Activated CD4-positive, alpha-beta T cell treated with anti-CD3 and anti-CD28 coated beads, Interleukin-2, amount 10 ng/mL, durations not matched to agents 24 days and 14 days (primary cell): ENCODE measurements at regions not wholly inside any gene's neighbourhood (a gene's known extent, or its start where the extent isn't known, plus 50 kb on each side); places are given as distances from the start of the nearest gene placed in this dataset.

Experiments
- DNase-seq: peaks from one replicate; pipeline ENCODE4 v3.0.0; 2022
- H3K27ac Mint-ChIP-seq: one replicate; pipeline ENCODE4 v1.8.0; 2022; ENCODE audit warnings: mild to moderate bottlenecking, mixed read lengths
- H3K27me3 Mint-ChIP-seq: one replicate; pipeline ENCODE4 v1.8.0; 2022; ENCODE audit warnings: mixed read lengths
- H3K36me3 Mint-ChIP-seq: one replicate; pipeline ENCODE4 v1.8.0; 2022; ENCODE audit warnings: low read depth, mild to moderate bottlenecking, mixed read lengths
- H3K4me1 Mint-ChIP-seq: one replicate; pipeline ENCODE4 v1.8.0; 2021; ENCODE audit warnings: mixed read lengths
- H3K4me3 Mint-ChIP-seq: one replicate; pipeline ENCODE4 v1.8.0; 2022; ENCODE audit warnings: mild to moderate bottlenecking, moderate library complexity, mixed read lengths
- H3K9me3 Mint-ChIP-seq: one replicate; pipeline ENCODE4 v1.8.0; 2021; ENCODE audit warnings: mixed read lengths
- intact Hi-C: fragments of 100-400 bp; cut with micrococcal nuclease; formaldehyde crosslinking; loops from one replicate; pipeline ENCODE4 v1.15.1; 2023

DNA sequence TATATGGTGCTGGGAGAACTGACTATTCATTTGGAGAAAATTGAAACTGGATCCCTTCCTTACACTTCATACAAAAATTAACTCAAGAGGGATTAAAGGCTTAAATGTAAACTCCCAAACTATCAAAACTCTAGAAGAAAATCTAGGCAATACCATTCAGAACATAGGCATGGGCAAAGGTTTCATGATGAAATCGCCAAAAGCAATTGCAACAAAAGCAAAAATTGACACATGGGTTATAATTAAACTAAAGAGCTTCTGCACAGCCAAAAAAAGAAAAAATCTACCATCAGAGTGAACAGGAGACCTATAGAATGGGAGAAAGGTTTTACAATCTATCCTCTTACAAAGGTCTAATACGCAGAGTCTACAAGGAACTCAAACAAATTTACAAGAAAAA lies 851.3 kb upstream of the MAN1A1 start:
- Mint-ChIP-seq H3K27me3 (no peaks in the 10 kb centered on the region), H3K27ac (no peak overlapping the region), H3K4me3 (no peak overlapping the region), H3K4me1 (no peaks in the 10 kb centered on the region), H3K36me3 (no peaks in the 10 kb centered on the region), H3K9me3 (no peaks in the 10 kb centered on the region)
- intact Hi-C loops, result no loop called here
- DNase-seq, result no peak

DNA sequence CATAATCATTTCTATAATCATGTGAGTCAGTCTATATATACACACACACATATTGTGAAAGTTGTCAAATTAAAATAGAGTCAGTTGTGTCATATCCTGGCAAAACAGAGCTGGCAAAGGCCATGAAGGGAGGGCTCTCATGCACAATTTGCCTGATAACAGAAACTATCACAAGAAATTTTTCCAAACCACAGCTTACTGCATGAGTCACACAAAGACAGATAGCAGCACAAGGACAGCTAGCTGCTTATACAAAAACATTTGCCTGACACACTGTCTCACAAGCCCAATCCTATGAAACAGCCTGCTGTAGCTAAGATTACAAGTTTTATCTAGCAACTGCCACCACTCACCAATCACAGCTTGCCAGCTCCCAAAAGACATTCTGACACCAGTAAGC lies 848.5 kb upstream of the MAN1A1 start:
- no peaks in the 10 kb centered on the region for H3K27me3 Mint-ChIP-seq
- no peak for DNase-seq
- no peak overlapping the region for H3K4me3 Mint-ChIP-seq
- H3K9me3 Mint-ChIP-seq, result no peaks in the 10 kb centered on the region
- H3K27ac Mint-ChIP-seq, result no peak overlapping the region
- no peaks in the 10 kb centered on the region for H3K36me3 Mint-ChIP-seq
- no peaks in the 10 kb centered on the region for H3K4me1 Mint-ChIP-seq
- intact Hi-C loops, result no loop called here

- Mint-ChIP-seq H3K9me3 (no peaks in the 10 kb centered on the region), H3K36me3 (no peaks in the 10 kb centered on the region), H3K4me1 (no peaks in the 10 kb centered on the region), H3K27me3 (no peaks in the 10 kb centered on the region), H3K4me3 (no peak overlapping the region), H3K27ac (no peak overlapping the region)
- intact Hi-C loops, result no loop called here
- DNase-seq, result no peak
Measured at GRCh38 chr6:120186080-120186479, 836.5 kb upstream of the MAN1A1 start.

GRCh38 chr6:120173250-120173649 lies 823.7 kb upstream of the MAN1A1 start:
- Mint-ChIP-seq H3K36me3 (no peaks in the 10 kb centered on the region), H3K4me3 (no peak overlapping the region), H3K9me3 (peaks cover 3% of the 10 kb centered on the region), H3K27ac (no peak overlapping the region), H3K4me1 (no peaks in the 10 kb centered on the region), H3K27me3 (no peaks in the 10 kb centered on the region)
- intact Hi-C loops, result no loop called here
- DNase-seq, result no peak

- no peak overlapping the region for H3K4me3 Mint-ChIP-seq
- no peaks in the 10 kb centered on the region for H3K27me3 Mint-ChIP-seq
- intact Hi-C loops, result no loop called here
- DNase-seq, result no peak
- peaks cover under 1% of the 10 kb centered on the region for H3K9me3 Mint-ChIP-seq
- H3K36me3 Mint-ChIP-seq, result no peaks in the 10 kb centered on the region
- no peaks in the 10 kb centered on the region for H3K4me1 Mint-ChIP-seq
- H3K27ac Mint-ChIP-seq, result no peak overlapping the region
Measured at GRCh38 chr6:120164531-120164930, 815.0 kb upstream of the MAN1A1 start.

- no peak for DNase-seq
- H3K9me3 Mint-ChIP-seq, result no peaks in the 10 kb centered on the region
- H3K27ac Mint-ChIP-seq, result no peak overlapping the region
- no peaks in the 10 kb centered on the region for H3K36me3 Mint-ChIP-seq
- intact Hi-C loops, result no loop called here
- no peaks in the 10 kb centered on the region for H3K27me3 Mint-ChIP-seq
- no peak overlapping the region for H3K4me3 Mint-ChIP-seq
- H3K4me1 Mint-ChIP-seq, result no peaks in the 10 kb centered on the region
Measured at GRCh38 chr6:120157873-120158272, 808.3 kb upstream of the MAN1A1 start.

DNA sequence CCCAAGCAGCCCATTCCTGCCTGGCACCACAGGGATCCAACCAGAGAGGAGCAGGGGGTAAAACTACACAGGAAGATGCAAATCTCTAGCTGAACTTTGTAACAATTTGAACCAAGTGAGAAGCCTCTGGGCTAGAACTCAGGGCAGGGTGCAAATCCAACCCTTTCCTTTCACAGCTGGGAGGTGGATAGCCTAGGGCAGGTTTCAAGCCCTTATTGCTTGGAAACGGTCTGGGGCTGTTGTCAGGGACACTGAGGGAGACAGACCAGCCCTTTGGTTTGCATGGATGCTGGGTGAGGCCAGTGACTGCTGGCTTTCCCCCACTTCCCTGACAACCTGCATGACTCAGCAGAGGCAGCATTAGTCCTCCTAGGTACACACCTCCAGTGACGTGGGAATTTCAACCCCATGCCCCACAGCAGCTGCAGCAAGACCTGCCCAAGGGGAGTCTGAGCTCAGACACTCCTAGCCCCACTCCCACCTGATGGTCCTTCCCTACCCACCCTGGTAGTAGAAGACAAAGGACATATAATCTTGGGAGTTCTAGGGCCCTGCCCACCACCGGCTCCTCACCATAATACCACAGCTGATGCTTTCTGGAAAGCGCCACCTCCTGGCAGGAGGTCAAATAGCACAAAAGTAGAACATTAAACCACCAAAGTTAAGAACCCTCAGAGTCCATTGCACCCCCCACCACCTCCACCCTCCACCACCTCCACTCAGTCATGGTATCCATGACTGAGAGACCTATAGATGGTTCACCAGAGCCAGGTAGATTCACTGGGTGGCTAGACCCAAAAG lies 797.7 kb upstream of the MAN1A1 start:
- H3K4me3 Mint-ChIP-seq, result no peak overlapping the region
- peaks cover 7% of the 10 kb centered on the region for H3K4me1 Mint-ChIP-seq
- H3K27ac Mint-ChIP-seq, result no peak overlapping the region
- H3K27me3 Mint-ChIP-seq, result no peaks in the 10 kb centered on the region
- H3K36me3 Mint-ChIP-seq, result no peaks in the 10 kb centered on the region
- DNase-seq, result no peak
- intact Hi-C loops, result no loop called here
- H3K9me3 Mint-ChIP-seq, result peaks cover 9% of the 10 kb centered on the region

- no peak for DNase-seq
- Mint-ChIP-seq H3K27me3 (no peaks in the 10 kb centered on the region), H3K9me3 (no peaks in the 10 kb centered on the region)
Measured at GRCh38 chr6:120141601-120142000, 792.0 kb upstream of the MAN1A1 start.

DNA sequence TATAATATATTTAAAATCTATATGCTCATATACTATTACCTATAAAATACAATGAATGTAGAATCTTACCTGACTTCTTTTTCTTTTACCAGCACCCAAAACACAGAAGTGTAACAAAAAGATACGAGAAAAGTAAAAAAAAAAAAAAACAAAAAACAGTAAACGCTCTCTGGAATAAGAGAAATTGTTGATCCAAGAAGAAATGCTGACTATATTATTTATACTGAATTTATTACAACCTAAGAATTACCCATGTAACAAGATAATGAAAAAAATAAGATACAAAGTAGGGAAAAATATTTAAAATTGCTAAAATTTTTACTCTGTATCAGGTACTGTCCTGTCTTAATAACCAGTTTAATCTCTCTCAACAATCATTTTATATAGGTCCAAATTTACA lies 787.9 kb upstream of the MAN1A1 start:
- H3K27me3 Mint-ChIP-seq, result no peaks in the 10 kb centered on the region
- no peaks in the 10 kb centered on the region for H3K9me3 Mint-ChIP-seq
- no peak overlapping the region for H3K27ac Mint-ChIP-seq
- no peaks in the 10 kb centered on the region for H3K4me1 Mint-ChIP-seq
- intact Hi-C loops, result no loop called here
- H3K4me3 Mint-ChIP-seq, result no peak overlapping the region
- no peaks in the 10 kb centered on the region for H3K36me3 Mint-ChIP-seq
- DNase-seq, result no peak

More at GRCh38 chr6:120141601-120142000, 792.0 kb upstream of the MAN1A1 start:
- intact Hi-C loops, result no loop called here
- Mint-ChIP-seq H3K27ac (no peak overlapping the region), H3K4me3 (no peak overlapping the region), H3K36me3 (no peaks in the 10 kb centered on the region), H3K4me1 (no peaks in the 10 kb centered on the region)

DNA sequence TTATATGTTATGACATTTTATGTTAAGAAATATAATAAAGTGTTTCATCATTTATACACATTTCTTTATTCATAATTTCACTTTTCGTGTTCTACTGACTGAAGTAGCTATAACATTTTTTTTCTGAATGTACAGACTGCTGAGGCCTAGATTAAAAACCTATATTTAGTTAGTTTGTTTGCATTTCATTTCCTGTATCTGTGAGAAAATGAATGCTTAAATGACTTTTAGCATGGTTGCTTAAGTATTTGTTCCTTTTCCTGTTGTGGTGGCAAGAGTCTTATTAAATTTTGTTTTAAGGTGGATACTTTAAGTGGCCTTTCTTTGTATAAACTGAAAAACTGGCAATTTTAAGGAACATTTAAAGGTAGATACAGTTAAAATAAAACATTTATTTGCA lies 779.7 kb upstream of the MAN1A1 start:
- H3K27me3 Mint-ChIP-seq, result no peaks in the 10 kb centered on the region
- intact Hi-C loops, result no loop called here
- DNase-seq, result no peak
- H3K9me3 Mint-ChIP-seq, result no peaks in the 10 kb centered on the region
- no peaks in the 10 kb centered on the region for H3K36me3 Mint-ChIP-seq
- H3K4me1 Mint-ChIP-seq, result no peaks in the 10 kb centered on the region
- no peak overlapping the region for H3K4me3 Mint-ChIP-seq
- H3K27ac Mint-ChIP-seq, result no peak overlapping the region

DNA sequence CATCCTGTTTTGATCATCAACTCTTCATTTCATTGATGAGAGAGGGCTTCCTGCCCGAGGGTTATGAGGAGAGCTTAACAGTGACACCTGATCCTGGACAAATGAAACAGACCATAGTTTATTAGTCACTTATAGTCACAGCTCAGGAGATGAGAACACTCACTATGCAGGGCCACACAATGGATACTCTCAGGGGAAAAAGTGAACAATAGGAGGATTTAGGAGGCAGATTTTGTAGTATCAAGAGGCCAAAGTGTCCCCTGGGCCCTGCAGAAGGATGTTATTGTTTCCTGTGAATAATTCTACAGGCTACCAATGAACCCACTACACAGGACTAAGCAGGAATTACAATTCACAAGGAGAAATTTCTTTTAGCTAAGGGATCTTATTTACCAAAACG lies 772.8 kb upstream of the MAN1A1 start:
- Mint-ChIP-seq H3K9me3 (no peaks in the 10 kb centered on the region), H3K4me1 (no peaks in the 10 kb centered on the region), H3K27ac (no peak overlapping the region), H3K27me3 (no peaks in the 10 kb centered on the region), H3K36me3 (no peaks in the 10 kb centered on the region), H3K4me3 (no peak overlapping the region)
- intact Hi-C loops, result no loop called here
- DNase-seq, result no peak

GRCh38 chr6:120116343-120116742 lies 766.8 kb upstream of the MAN1A1 start:
- Mint-ChIP-seq H3K4me1 (no peaks in the 10 kb centered on the region), H3K27ac (no peak overlapping the region), H3K4me3 (no peak overlapping the region), H3K9me3 (no peaks in the 10 kb centered on the region), H3K36me3 (no peaks in the 10 kb centered on the region), H3K27me3 (no peaks in the 10 kb centered on the region)
- DNase-seq, result no peak
- intact Hi-C loops, result no loop called here

DNA sequence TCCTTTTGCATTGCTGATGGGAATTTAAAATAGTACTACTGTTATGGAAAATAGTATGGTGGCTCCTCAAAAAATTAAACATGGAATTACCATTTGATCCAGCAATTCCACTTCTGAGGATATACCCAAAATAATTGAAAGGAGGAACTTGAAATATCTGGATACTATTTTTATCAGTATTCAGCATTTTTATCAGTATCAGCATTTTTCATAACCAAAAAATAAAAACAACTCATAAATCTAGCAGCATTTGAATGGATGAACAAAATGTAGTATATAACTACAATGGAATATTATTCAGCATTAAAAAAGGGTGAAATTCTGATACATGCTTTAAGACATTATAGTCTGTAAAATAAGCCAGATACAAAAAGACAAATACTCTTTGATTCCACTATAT lies 763.4 kb upstream of the MAN1A1 start:
- H3K36me3 Mint-ChIP-seq, result no peaks in the 10 kb centered on the region
- no peaks in the 10 kb centered on the region for H3K27me3 Mint-ChIP-seq
- no peaks in the 10 kb centered on the region for H3K9me3 Mint-ChIP-seq
- H3K4me3 Mint-ChIP-seq, result no peak overlapping the region
- no peak for DNase-seq
- intact Hi-C loops, result no loop called here
- no peaks in the 10 kb centered on the region for H3K4me1 Mint-ChIP-seq
- H3K27ac Mint-ChIP-seq, result no peak overlapping the region

DNA sequence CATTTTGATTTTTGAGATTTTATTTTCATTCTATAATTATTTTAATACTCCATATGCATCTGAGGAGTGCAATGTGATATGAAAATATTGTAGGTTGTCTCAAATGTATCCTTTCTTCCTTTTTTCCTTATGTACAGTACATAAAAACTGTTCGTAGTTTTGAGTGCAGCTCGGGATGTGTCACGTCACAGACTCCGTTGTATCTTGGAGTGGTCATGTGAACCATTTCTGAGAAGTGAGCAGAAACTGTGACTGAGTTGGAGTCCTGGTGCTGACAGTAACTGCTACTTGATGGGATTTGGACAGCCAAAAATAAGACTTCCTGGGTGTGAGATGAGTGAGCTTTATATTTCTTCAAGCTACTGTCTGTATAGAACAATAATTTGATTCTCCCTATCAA lies 761.4 kb upstream of the MAN1A1 start:
- H3K27me3 Mint-ChIP-seq, result no peaks in the 10 kb centered on the region
- no peak overlapping the region for H3K4me3 Mint-ChIP-seq
- no peaks in the 10 kb centered on the region for H3K4me1 Mint-ChIP-seq

More for the DNA sequence above, 761.4 kb upstream of the MAN1A1 start:
- Mint-ChIP-seq H3K36me3 (no peaks in the 10 kb centered on the region), H3K27ac (no peak overlapping the region), H3K9me3 (no peaks in the 10 kb centered on the region)
- intact Hi-C loops, result no loop called here
- no peak for DNase-seq
